Esophagus squamous epithelium (tissue), 4 donors: ENCODE measurements at regions not wholly inside any gene's neighbourhood (a gene's known extent, or its start where the extent isn't known, plus 50 kb on each side); places are given as distances from the start of the nearest gene placed in this dataset.

Source experiments
- POLR2A ChIP-seq, 4 donors: fragments of 450-650 bp; IDR thresholded peaks; one replicate each; pipeline ENCODE4 v1.6.1; 2017; ENCODE audit warnings: antibody characterized with exemption in 4 of 4, mild to moderate bottlenecking in 4 of 4, moderate library complexity in 3 of 4
- TF ChIP-seq, protein P1 (sequence below), 6 experiments: fragments of 450-650 bp in 4 of 6; fragments of 200-600 bp in 2 of 6; sonication (generic) in 2 of 6; IDR thresholded peaks; one replicate each; pipeline ENCODE4 v1.5.1; 2016 to 2019; ENCODE audit warnings: antibody characterized with exemption in 6 of 6, mild to moderate bottlenecking in 4 of 6, moderate library complexity in 4 of 6

DNA sequence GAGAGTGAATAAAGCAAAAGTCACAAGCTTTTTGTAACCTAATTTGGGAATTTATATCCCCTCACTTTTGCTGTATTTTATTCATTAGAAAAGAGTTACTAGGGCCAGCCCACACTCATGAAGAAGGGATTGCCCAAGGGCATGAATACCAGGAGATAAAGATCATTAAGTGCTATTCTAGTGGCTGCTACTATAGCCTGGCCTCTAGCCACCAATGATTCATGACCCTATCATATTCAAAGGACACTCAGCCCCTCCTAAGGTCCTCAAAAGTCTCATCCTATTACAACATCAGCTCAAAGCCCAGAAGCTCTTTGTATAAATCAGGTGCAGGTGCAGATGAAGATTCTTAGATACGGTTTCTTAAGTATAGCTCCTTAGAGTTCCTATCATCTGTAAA lies 518.1 kb downstream of the TRHDE start:
- TF ChIP-seq POLR2A (IDR thresholded peaks at IDR 0.05) = no peak
- TF ChIP-seq, protein P1, sequence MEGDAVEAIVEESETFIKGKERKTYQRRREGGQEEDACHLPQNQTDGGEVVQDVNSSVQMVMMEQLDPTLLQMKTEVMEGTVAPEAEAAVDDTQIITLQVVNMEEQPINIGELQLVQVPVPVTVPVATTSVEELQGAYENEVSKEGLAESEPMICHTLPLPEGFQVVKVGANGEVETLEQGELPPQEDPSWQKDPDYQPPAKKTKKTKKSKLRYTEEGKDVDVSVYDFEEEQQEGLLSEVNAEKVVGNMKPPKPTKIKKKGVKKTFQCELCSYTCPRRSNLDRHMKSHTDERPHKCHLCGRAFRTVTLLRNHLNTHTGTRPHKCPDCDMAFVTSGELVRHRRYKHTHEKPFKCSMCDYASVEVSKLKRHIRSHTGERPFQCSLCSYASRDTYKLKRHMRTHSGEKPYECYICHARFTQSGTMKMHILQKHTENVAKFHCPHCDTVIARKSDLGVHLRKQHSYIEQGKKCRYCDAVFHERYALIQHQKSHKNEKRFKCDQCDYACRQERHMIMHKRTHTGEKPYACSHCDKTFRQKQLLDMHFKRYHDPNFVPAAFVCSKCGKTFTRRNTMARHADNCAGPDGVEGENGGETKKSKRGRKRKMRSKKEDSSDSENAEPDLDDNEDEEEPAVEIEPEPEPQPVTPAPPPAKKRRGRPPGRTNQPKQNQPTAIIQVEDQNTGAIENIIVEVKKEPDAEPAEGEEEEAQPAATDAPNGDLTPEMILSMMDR (IDR thresholded peaks at IDR 0.05) = no peak
